Activated CD8-positive, alpha-beta T cell treated with anti-CD3 and anti-CD28 coated beads for 36 hours (primary cell): ENCODE measurements at regions not wholly inside any gene's neighbourhood (a gene's known extent, or its start where the extent isn't known, plus 50 kb on each side); places are given as distances from the start of the nearest gene placed in this dataset.

Experiments
- ATAC-seq: fragments of 200-7000 bp; cut with Tn5 transposase; one replicate; pipeline ENCODE4 v1.10.0; 2021; ENCODE audit warnings: mild to moderate bottlenecking, moderate library complexity
- CTCF ChIA-PET: fragments of 350-600 bp; sonication (Branson Sonifier 250); formaldehyde crosslinking; loops from one replicate; lab custom pipeline; 2021; ENCODE audit warnings: antibody characterized with exemption; lab: Charles Lee
- POLR2A ChIA-PET: fragments of 350-600 bp; sonication (Branson Sonifier 250); formaldehyde crosslinking; loops from one replicate; lab custom pipeline; 2021; ENCODE audit warnings: antibody characterized with exemption; lab: Charles Lee
- DNase-seq: peaks from one replicate; pipeline ENCODE4 v3.0.0-alpha.2; 2020
- H3K27ac Mint-ChIP-seq: one replicate; pipeline ENCODE4 v1.8.0; 2021; ENCODE audit warnings: mild to moderate bottlenecking, mixed read lengths
- H3K27me3 Mint-ChIP-seq: one replicate; pipeline ENCODE4 v1.8.0; 2021; ENCODE audit warnings: mixed read lengths
- H3K36me3 Mint-ChIP-seq: one replicate; pipeline ENCODE4 v1.8.0; 2021; ENCODE audit warnings: low read depth, mixed read lengths
- H3K4me1 Mint-ChIP-seq: one replicate; pipeline ENCODE4 v1.8.0; 2021; ENCODE audit warnings: low read depth, mixed read lengths
- H3K4me3 Mint-ChIP-seq: one replicate; pipeline ENCODE4 v1.8.0; 2021; ENCODE audit warnings: mild to moderate bottlenecking, moderate library complexity, mixed read lengths
- H3K9me3 Mint-ChIP-seq: one replicate; pipeline ENCODE4 v1.8.0; 2021; ENCODE audit warnings: mixed read lengths
- intact Hi-C: fragments of 100-400 bp; cut with micrococcal nuclease; formaldehyde crosslinking; loops from one replicate; pipeline ENCODE4 v1.10.0; 2022
- TF ChIP-seq, protein P1 (sequence below): fragments of 200-600 bp; IDR thresholded peaks from one replicate; pipeline ENCODE4 v1.8.0; 2022; ENCODE audit warnings: antibody characterized with exemption, mild to moderate bottlenecking

GRCh38 chr14:97387252-97387874 is 590.2 kb downstream of the VRK1 start:
- no peak for DNase-seq
- TF ChIP-seq, protein P1, sequence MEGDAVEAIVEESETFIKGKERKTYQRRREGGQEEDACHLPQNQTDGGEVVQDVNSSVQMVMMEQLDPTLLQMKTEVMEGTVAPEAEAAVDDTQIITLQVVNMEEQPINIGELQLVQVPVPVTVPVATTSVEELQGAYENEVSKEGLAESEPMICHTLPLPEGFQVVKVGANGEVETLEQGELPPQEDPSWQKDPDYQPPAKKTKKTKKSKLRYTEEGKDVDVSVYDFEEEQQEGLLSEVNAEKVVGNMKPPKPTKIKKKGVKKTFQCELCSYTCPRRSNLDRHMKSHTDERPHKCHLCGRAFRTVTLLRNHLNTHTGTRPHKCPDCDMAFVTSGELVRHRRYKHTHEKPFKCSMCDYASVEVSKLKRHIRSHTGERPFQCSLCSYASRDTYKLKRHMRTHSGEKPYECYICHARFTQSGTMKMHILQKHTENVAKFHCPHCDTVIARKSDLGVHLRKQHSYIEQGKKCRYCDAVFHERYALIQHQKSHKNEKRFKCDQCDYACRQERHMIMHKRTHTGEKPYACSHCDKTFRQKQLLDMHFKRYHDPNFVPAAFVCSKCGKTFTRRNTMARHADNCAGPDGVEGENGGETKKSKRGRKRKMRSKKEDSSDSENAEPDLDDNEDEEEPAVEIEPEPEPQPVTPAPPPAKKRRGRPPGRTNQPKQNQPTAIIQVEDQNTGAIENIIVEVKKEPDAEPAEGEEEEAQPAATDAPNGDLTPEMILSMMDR: no peak
- CTCF ChIA-PET: no interaction called here
- Mint-ChIP-seq H3K27me3 (no peaks in the 10 kb centered on the region), H3K4me3 (no peak overlapping the region), H3K9me3 (no peaks in the 10 kb centered on the region), H3K27ac (no peak overlapping the region), H3K4me1 (peaks cover 12% of the 10 kb centered on the region), H3K36me3 (no peaks in the 10 kb centered on the region)
- POLR2A ChIA-PET: interaction anchor here (0.5 to 1.7 kb wide), 2 partner anchors 10 to 102 kb away, joined by 3 to 4 read pairs; no protein-coding TSS in a partner anchor
- intact Hi-C loops: no loop called here
- ATAC-seq: no peak

GRCh38 chr14:97388408-97388807 is 591.2 kb downstream of the VRK1 start:
- Mint-ChIP-seq H3K36me3 (no peaks in the 10 kb centered on the region), H3K9me3 (no peaks in the 10 kb centered on the region), H3K27me3 (no peaks in the 10 kb centered on the region), H3K4me1 (peaks cover 12% of the 10 kb centered on the region), H3K4me3 (no peak overlapping the region), H3K27ac (no peak overlapping the region)
- intact Hi-C loops: no loop called here
- ChIA-PET POLR2A (interaction anchor here (0.6 kb wide), 1 partner anchor 144 kb away, joined by 3 read pairs; no protein-coding TSS in a partner anchor), CTCF (no interaction called here)
- no peak for ATAC-seq
- TF ChIP-seq, protein P1: no peak
- no peak for DNase-seq

DNA sequence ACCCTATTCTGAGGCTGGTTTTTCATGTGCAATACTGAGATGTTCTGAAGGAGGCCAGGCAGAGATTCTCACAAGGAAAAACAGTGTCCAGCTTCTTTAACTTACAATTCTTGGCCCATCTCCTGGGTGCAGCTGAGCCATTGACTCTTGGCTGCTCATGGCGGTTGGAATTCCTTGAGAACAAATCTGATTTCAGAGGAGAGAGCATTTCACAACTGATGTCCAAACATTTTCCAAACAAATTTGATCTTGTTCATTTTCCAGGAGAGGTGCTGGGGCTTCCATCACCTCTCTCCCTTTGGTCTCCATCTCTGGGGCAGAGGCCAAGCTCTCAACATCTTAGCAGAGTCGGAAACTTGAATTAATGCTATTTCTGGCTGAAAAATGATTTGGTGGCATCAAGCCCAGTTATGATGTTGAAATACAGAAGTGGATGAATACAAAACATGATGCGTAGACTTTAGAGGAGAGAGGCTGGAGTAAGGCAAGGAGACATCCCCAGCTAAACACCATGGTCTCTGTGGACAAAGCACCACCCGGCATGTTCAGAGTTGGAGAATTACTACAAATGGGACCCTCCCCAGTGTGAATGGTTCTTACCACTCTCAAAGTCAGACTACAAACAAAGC is 593.0 kb downstream of the VRK1 start:
- intact Hi-C loops: no loop called here
- ChIA-PET POLR2A (no interaction called here), CTCF (no interaction called here)
- Mint-ChIP-seq H3K27me3 (no peaks in the 10 kb centered on the region), H3K27ac (no peak overlapping the region), H3K4me1 (peaks cover 12% of the 10 kb centered on the region), H3K4me3 (no peak overlapping the region), H3K9me3 (no peaks in the 10 kb centered on the region), H3K36me3 (no peaks in the 10 kb centered on the region)
- ATAC-seq: no peak
- TF ChIP-seq, protein P1: no peak
- no peak for DNase-seq

DNA sequence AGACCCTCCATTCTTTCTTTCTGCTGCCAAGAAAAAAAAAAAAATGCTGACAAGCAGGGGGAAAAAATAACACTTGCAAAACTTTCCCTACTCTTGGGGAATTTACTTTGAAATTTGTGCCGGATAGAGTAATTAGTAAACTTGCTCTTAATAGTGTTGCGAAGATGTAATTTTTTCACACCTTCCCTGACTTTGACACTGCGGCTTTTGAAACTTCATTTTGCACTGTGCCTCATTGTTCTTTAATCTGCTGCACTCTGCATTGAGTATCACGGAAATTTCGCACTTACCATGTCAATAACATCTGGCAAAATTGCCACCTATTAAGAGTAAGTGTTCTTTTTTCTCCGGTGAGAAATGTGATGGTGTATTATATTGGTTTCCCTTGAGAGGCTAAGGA is 596.1 kb downstream of the VRK1 start:
- POLR2A ChIA-PET: no interaction called here

GRCh38 chr14:97395068-97395467 is 597.9 kb downstream of the VRK1 start:
- Mint-ChIP-seq H3K4me1 (peaks cover 2% of the 10 kb centered on the region), H3K27ac (no peak overlapping the region)

More for the DNA sequence above, 596.1 kb downstream of the VRK1 start:
- ATAC-seq (no peak), DNase-seq (no peak)
- Mint-ChIP-seq H3K27ac (no peak overlapping the region), H3K4me1 (no peaks in the 10 kb centered on the region), H3K4me3 (no peak overlapping the region), H3K36me3 (no peaks in the 10 kb centered on the region), H3K9me3 (no peaks in the 10 kb centered on the region), H3K27me3 (no peaks in the 10 kb centered on the region)
- CTCF ChIA-PET: no interaction called here
- intact Hi-C loops: no loop called here
- TF ChIP-seq, protein P1: no peak

More at GRCh38 chr14:97395068-97395467, 597.9 kb downstream of the VRK1 start:
- Mint-ChIP-seq H3K36me3 (no peaks in the 10 kb centered on the region), H3K9me3 (peaks cover 2% of the 10 kb centered on the region), H3K27me3 (no peaks in the 10 kb centered on the region), H3K4me3 (no peak overlapping the region)
- DNase-seq: no peak
- CTCF ChIA-PET: interaction anchor here (0.7 kb wide), 1 partner anchor 332 kb away, joined by 3 read pairs; no protein-coding TSS in a partner anchor
- TF ChIP-seq, protein P1: no peak
- no peak for ATAC-seq
- POLR2A ChIA-PET: no interaction called here
- intact Hi-C loops: no loop called here
